ENCODE measurements at regions not wholly inside any gene's neighbourhood (a gene's known extent, or its start where the extent isn't known, plus 50 kb on each side); places are given as distances from the start of the nearest gene placed in this dataset.

GRCh38 chr17:72284806-72285205, 164.0 kb downstream of the SOX9 start:
- ChIA-PET POLR2A (interaction anchor here (0.7 kb wide), 1 partner anchor 61 kb away, joined by 4 read pairs; no protein-coding TSS in a partner anchor), CTCF (interaction anchor here (1.4 kb wide), 1 partner anchor 11 kb away, joined by 4 read pairs; no protein-coding TSS in a partner anchor)
- TF ChIP-seq MAX (CRISPR knock-in tag; IDR thresholded peaks at IDR 0.05): no peak
- no peak for TF ChIP-seq NR3C1 (CRISPR knock-in tag; conservative IDR thresholded peaks at IDR 0.05; ENCODE audit: low read depth)
- no peak for TF ChIP-seq USF2 (CRISPR knock-in tag; IDR thresholded peaks at IDR 0.05)
- no peak for TF ChIP-seq ESRRA (CRISPR knock-in tag; IDR thresholded peaks at IDR 0.05; ENCODE audit: borderline replicate concordance)
- TF ChIP-seq AR (CRISPR knock-in tag; IDR thresholded peaks at IDR 0.05): no peak
- TF ChIP-seq SOX15 (CRISPR knock-in tag; IDR thresholded peaks at IDR 0.05): no peak
- no peak for TF ChIP-seq GTF2I (CRISPR knock-in tag; conservative IDR thresholded peaks at IDR 0.05)
- no peak for TF ChIP-seq SP1 (CRISPR knock-in tag; conservative IDR thresholded peaks at IDR 0.05)
- TF ChIP-seq TEAD1 (CRISPR knock-in tag; IDR thresholded peaks at IDR 0.05): no peak
- no peak for TF ChIP-seq ZNF416 (CRISPR knock-in tag; IDR thresholded peaks at IDR 0.05)
- no peak for TF ChIP-seq KAT7 (CRISPR knock-in tag; IDR thresholded peaks at IDR 0.05; ENCODE audit: borderline replicate concordance)
- no peak for TF ChIP-seq IRF2 (CRISPR knock-in tag; IDR thresholded peaks at IDR 0.05; ENCODE audit: borderline replicate concordance, low read depth)
- no peak for TF ChIP-seq FOXP4 (CRISPR knock-in tag; IDR thresholded peaks at IDR 0.05)
- no peak for TF ChIP-seq TCF7 (CRISPR knock-in tag; IDR thresholded peaks at IDR 0.05; ENCODE audit: low read depth)
- TF ChIP-seq OVOL2 (CRISPR knock-in tag; IDR thresholded peaks at IDR 0.05; ENCODE audit: borderline replicate concordance): no peak
- no peak for TF ChIP-seq E2F5 (CRISPR knock-in tag; IDR thresholded peaks at IDR 0.05)
- TF ChIP-seq FOXK1 (CRISPR knock-in tag; IDR thresholded peaks at IDR 0.05): no peak
- no peak for TF ChIP-seq ZMAT4 (CRISPR knock-in tag; IDR thresholded peaks at IDR 0.05)
- H3K27me3 Mint-ChIP-seq (ENCODE audit: low read depth): no peaks in the 10 kb centered on the region
- ATAC-seq: no peak
- no peaks in the 10 kb centered on the region for H3K36me3 Mint-ChIP-seq
- H3K27ac Mint-ChIP-seq: no peak overlapping the region
- peaks cover 22% of the 10 kb centered on the region for H3K4me1 Mint-ChIP-seq
- 0 out of 2 replicates have a peak, but pooled peaks cover 4% of the 10 kb centered on the region for H3K9me3 Mint-ChIP-seq
- no peak overlapping the region for H3K4me3 Mint-ChIP-seq
- no peak for DNase-seq (ENCODE audit: low spot score)

- no peak overlapping the region for H3K4me3 Mint-ChIP-seq
- ChIA-PET POLR2A (no interaction called here), CTCF (no interaction called here)
- no peak overlapping the region for H3K27ac Mint-ChIP-seq
- ATAC-seq (no peak), DNase-seq (ENCODE audit: low spot score) (no peak)
- no peaks in the 10 kb centered on the region for H3K9me3 Mint-ChIP-seq
- no peaks in the 10 kb centered on the region for H3K36me3 Mint-ChIP-seq
- H3K4me1 Mint-ChIP-seq: peaks cover 17% of the 10 kb centered on the region
- H3K27me3 Mint-ChIP-seq (ENCODE audit: low read depth): no peaks in the 10 kb centered on the region
- TF ChIP-seq FOXK1 (CRISPR knock-in tag; IDR thresholded peaks at IDR 0.05) (no peak), ZNF121 (CRISPR knock-in tag; IDR thresholded peaks at IDR 0.05) (no peak), TCF7 (CRISPR knock-in tag; IDR thresholded peaks at IDR 0.05; ENCODE audit: low read depth) (no peak), ZSCAN18 (CRISPR knock-in tag; IDR thresholded peaks at IDR 0.05) (no peak), NFATC4 (CRISPR knock-in tag; IDR thresholded peaks at IDR 0.05) (no peak), EMX1 (CRISPR knock-in tag; IDR thresholded peaks at IDR 0.05) (no peak), E2F1 (CRISPR knock-in tag; IDR thresholded peaks at IDR 0.05) (no peak), FOXJ3 (CRISPR knock-in tag; IDR thresholded peaks at IDR 0.05; ENCODE audit: borderline replicate concordance) (no peak)
These were observed 166.8 kb downstream of the SOX9 start for GRCh38 chr17:72287586-72287985.

Measured in WTC11 (cell line).